Astrocyte (in vitro differentiated cells and primary cell): ENCODE measurements at regions not wholly inside any gene's neighbourhood (a gene's known extent, or its start where the extent isn't known, plus 50 kb on each side); places are given as distances from the start of the nearest gene placed in this dataset.
A peak's percentile ranks its signal among the peaks of the same experiment; 100 is the strongest.

Experiments used
- DNase-seq: peaks from one replicate; pipeline ENCODE4 v3.0.0-alpha.2; 2010; ENCODE audit warnings: low read depth
- FAIRE-seq: peaks from 2 replicates; lab custom pipeline; 2011; peaks lifted over from hg19 to GRCh38; lab: Jason Lieb, UNC
- H2AFZ ChIP-seq: 2 replicates; pipeline ENCODE4 v1.6.0; 2012; ENCODE audit warnings: low read depth, low read length, inconsistent platforms
- H3K27ac ChIP-seq: 2 replicates; pipeline ENCODE4 v1.5.1; 2011; ENCODE audit warnings: low read depth, low read length, inconsistent platforms
- H3K27me3 ChIP-seq: 2 replicates; pipeline ENCODE4 v1.6.0; 2011; ENCODE audit warnings: low read length, inconsistent platforms; ENCODE audit not compliant: insufficient read depth
- H3K36me3 ChIP-seq: 2 replicates; pipeline ENCODE4 v1.5.1; 2011; ENCODE audit warnings: low read length, inconsistent platforms; ENCODE audit not compliant: insufficient read depth
- H3K4me1 ChIP-seq: 2 replicates; pipeline ENCODE4 v1.5.1; 2011; ENCODE audit warnings: low read length, inconsistent platforms; ENCODE audit not compliant: insufficient read depth
- H3K4me2 ChIP-seq: 2 replicates; pipeline ENCODE4 v1.6.0; 2012; ENCODE audit warnings: low read length, inconsistent platforms
- H3K4me3 ChIP-seq: 2 replicates; pipeline ENCODE4 v1.5.1; 2011; ENCODE audit warnings: low read depth, mild to moderate bottlenecking, low read length, inconsistent platforms; ENCODE audit not compliant: insufficient read depth
- H3K79me2 ChIP-seq: 2 replicates; pipeline ENCODE4 v1.6.0; 2012; ENCODE audit warnings: mild to moderate bottlenecking, low read length, inconsistent platforms; ENCODE audit not compliant: insufficient read depth
- H3K9ac ChIP-seq: 2 replicates; pipeline ENCODE4 v1.6.0; 2012; ENCODE audit warnings: mild to moderate bottlenecking, low read length, inconsistent platforms
- H3K9me3 ChIP-seq: 2 replicates; pipeline ENCODE4 v1.5.1; 2012; ENCODE audit warnings: low read depth, mild to moderate bottlenecking, low read length, inconsistent platforms; ENCODE audit not compliant: insufficient read depth
- H4K20me1 ChIP-seq: 2 replicates; pipeline ENCODE4 v1.6.0; 2012; ENCODE audit warnings: low read length, inconsistent platforms; ENCODE audit not compliant: insufficient read depth
- H3K27ac Mint-ChIP-seq: one replicate; pipeline ENCODE4 v1.8.0; 2021; ENCODE audit warnings: mild to moderate bottlenecking, mixed read lengths; ENCODE audit not compliant: unreplicated experiment
- H3K27me3 Mint-ChIP-seq: one replicate; pipeline ENCODE4 v1.8.0; 2021; ENCODE audit warnings: low read depth, mixed read lengths; ENCODE audit not compliant: unreplicated experiment
- H3K36me3 Mint-ChIP-seq: one replicate; pipeline ENCODE4 v1.8.0; 2021; ENCODE audit warnings: low read depth, mixed read lengths; ENCODE audit not compliant: unreplicated experiment
- H3K4me1 Mint-ChIP-seq: one replicate; pipeline ENCODE4 v1.8.0; 2021; ENCODE audit warnings: low read depth, mixed read lengths; ENCODE audit not compliant: unreplicated experiment
- H3K4me3 Mint-ChIP-seq: one replicate; pipeline ENCODE4 v1.8.0; 2021; ENCODE audit warnings: mild to moderate bottlenecking, moderate library complexity, mixed read lengths; ENCODE audit not compliant: unreplicated experiment
- H3K9me3 Mint-ChIP-seq: one replicate; pipeline ENCODE4 v1.8.0; 2021; ENCODE audit warnings: mild to moderate bottlenecking, mixed read lengths; ENCODE audit not compliant: unreplicated experiment
- CTCF ChIP-seq: IDR thresholded peaks from 2 replicates; pipeline ENCODE4 v1.5.1; 2011; ENCODE audit warnings: low read depth, mild to moderate bottlenecking, inconsistent platforms, low read length, moderate library complexity; ENCODE audit not compliant: insufficient read depth
- EZH2 ChIP-seq: IDR thresholded peaks from 2 replicates; pipeline ENCODE4 v1.6.1; 2012; ENCODE audit warnings: mild to moderate bottlenecking, low read length, inconsistent platforms; ENCODE audit not compliant: insufficient read depth

DNA sequence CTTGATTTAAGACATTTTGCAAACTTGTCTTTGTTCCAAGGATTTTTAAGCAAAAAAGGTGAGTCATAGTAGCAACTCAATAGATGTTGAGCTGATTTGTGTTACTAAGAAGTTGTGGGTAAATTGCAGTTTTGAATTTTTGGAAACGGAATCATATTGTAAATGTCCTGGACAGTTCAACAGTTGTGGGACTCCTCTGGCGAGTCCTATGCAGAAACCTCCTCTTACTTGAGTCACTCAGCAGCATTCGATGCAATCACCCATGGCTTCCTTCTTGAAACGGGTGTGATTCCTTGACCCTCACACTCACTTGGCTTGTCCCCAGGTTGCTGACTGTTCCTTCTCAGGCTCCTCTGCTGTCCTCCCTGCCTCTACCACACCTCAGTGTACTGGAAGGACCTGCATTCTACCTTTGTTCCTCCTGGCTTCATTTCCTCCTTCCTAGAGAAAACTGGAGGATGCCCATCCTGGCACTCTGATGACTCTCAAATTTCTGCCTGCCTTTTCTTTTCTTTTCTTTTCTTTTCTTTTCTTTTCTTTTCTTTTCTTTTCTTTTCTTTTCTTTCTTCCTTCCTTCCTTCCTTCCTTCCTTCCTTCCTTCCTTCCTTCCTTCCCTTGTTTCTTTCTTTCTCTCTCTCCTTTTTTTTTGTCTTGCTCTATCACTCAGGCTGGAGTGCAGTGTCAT lies 52.8 kb upstream of the DGKG start:
- H3K4me1 Mint-ChIP-seq, result peaks cover 37% of the 10 kb centered on the region
- peak overlapping the region; percentile 77 for H3K4me2 ChIP-seq
- H3K9ac ChIP-seq, result no peak overlapping the region
- no peaks in the 10 kb centered on the region for H4K20me1 ChIP-seq
- H3K4me3 ChIP-seq, result no peak overlapping the region
- H3K9me3 ChIP-seq, result no peaks in the 10 kb centered on the region
- H3K27me3 Mint-ChIP-seq, result peaks cover 8% of the 10 kb centered on the region
- H3K36me3 ChIP-seq, result no peaks in the 10 kb centered on the region
- peaks cover 7% of the 10 kb centered on the region for H3K9me3 Mint-ChIP-seq
- H3K27me3 ChIP-seq, result no peaks in the 10 kb centered on the region
- H3K27ac ChIP-seq, result no peak overlapping the region
- FAIRE-seq (peak; percentile 56), DNase-seq (peak; percentile 92)
- H3K27ac Mint-ChIP-seq, result no peak overlapping the region
- no peaks in the 10 kb centered on the region for H3K79me2 ChIP-seq
- H3K36me3 Mint-ChIP-seq, result no peaks in the 10 kb centered on the region
- peaks cover 29% of the 10 kb centered on the region for H3K4me1 ChIP-seq
- H3K4me3 Mint-ChIP-seq, result no peak overlapping the region
- no peak for TF ChIP-seq CTCF
- no peak for TF ChIP-seq EZH2
- no peak overlapping the region for H2AFZ ChIP-seq

DNA sequence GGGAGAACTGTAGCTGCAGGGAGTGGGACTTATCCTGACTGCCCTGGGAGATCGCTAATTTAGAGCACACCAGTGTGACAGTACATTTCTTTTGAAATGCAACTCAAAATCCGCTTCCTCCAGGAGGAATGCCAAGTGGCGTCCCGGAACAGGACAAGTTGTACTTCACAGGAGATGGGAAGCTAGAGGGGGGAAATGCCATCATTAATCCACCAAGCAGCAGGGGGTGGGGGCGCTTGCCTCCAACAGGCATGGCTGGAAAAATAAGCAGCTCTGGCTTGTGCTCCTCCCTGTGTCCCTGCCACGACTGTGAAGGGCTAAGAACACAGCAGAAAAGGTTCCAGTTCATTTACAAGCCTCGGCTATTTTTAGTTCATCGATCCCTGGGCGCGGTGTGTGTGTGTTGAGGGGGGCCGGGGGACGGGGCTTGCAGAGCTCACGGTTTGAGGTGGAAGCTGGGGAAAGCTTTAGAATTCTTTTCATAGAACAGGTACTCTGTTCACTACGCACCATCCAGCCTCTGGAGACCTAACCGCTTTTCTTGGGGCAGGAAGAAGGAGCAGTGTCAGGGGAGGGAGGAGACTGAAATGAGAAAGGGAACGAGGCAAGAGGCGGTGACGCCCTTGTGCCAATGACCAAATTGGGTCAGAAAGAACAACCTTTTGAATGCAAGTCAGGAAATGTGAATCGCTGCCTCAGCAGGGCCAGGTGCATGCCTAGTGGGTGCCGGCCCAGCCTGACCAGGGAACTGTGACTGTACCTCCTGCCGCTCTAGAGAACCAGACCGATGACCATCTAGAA lies 51.8 kb upstream of the DGKG start:
- Mint-ChIP-seq H3K4me3 (peak overlapping the region; percentile 79), H3K27me3 (peaks cover 19% of the 10 kb centered on the region), H3K27ac (peak overlapping the region; percentile 70), H3K4me1 (peaks cover 37% of the 10 kb centered on the region), H3K36me3 (no peaks in the 10 kb centered on the region), H3K9me3 (peaks cover 16% of the 10 kb centered on the region)
- Histone ChIP-seq H3K4me2 (peak overlapping the region; percentile 77), H3K27me3 (no peaks in the 10 kb centered on the region), H3K27ac (no peak overlapping the region), H3K36me3 (no peaks in the 10 kb centered on the region), H3K4me1 (peaks cover 29% of the 10 kb centered on the region), H2AFZ (peak overlapping the region; percentile 60), H4K20me1 (no peaks in the 10 kb centered on the region), H3K79me2 (no peaks in the 10 kb centered on the region), H3K9ac (no peak overlapping the region), H3K9me3 (no peaks in the 10 kb centered on the region), H3K4me3 (peak overlapping the region; percentile 26)
- DNase-seq, result no peak
- TF ChIP-seq CTCF, result no peak
- TF ChIP-seq EZH2, result no peak
- FAIRE-seq, result no peak
